NCI-H1436 (cell line): ENCODE measurements at regions not wholly inside any gene's neighbourhood (a gene's known extent, or its start where the extent isn't known, plus 50 kb on each side); places are given as distances from the start of the nearest gene placed in this dataset.
A peak's percentile ranks its signal among the peaks of the same experiment; 100 is the strongest.
"Not testable (repeated sequence)": the region's sequence is repeated elsewhere in the genome, so short reads cannot be mapped to it uniquely, and the experiment has no call there.

Experiments
- DNase-seq: peaks from one replicate; lab custom pipeline; 2025; lab: John Stamatoyannopoulos, UW

DNA sequence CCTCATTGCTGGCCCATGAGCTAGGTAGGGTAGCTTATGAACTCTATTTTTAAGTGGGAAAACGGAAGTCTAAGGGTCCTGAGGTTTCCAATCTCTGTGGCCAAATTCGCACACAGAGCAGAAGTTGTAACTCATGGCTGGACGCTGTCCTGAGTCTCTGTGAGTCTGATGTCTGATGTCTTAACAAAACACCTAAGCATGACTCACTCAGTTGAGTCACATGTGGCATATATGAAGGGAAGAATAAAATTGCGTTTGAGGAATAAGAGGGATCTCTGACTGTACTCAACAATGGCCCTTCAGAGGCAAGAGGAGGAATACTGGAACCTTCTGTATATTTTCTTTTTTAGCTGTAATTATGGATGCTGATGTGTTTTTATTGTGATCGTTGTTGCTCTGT is 569.7 kb downstream of the RIT2 start:
- no peak for DNase-seq

- no peak for DNase-seq
Measured at GRCh38 chr18:42548493-42548892, 567.0 kb downstream of the RIT2 start.

GRCh38 chr18:42549596-42549995 is 565.9 kb downstream of the RIT2 start:
- DNase-seq = no peak

DNA sequence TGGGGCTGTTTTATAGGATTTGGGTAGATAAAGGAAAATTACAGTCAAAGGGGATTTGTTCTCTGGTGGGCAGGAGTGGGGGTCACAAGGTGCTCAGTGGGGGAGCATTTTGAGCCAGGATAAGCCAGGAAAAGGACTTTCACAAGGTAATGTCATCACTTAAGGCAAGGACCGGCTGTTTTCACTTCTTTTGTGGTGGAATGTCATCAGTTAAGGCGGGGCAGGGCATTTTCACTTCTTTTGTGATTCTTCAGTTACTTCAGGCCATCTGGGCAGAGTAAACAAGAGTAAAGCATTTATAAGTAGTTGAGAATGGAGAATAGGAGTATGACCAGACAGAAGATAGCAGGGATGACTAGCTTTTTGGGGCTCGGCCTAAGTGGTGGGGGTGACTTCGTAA is 562.9 kb downstream of the RIT2 start:
- not testable (repeated sequence) for DNase-seq

DNA sequence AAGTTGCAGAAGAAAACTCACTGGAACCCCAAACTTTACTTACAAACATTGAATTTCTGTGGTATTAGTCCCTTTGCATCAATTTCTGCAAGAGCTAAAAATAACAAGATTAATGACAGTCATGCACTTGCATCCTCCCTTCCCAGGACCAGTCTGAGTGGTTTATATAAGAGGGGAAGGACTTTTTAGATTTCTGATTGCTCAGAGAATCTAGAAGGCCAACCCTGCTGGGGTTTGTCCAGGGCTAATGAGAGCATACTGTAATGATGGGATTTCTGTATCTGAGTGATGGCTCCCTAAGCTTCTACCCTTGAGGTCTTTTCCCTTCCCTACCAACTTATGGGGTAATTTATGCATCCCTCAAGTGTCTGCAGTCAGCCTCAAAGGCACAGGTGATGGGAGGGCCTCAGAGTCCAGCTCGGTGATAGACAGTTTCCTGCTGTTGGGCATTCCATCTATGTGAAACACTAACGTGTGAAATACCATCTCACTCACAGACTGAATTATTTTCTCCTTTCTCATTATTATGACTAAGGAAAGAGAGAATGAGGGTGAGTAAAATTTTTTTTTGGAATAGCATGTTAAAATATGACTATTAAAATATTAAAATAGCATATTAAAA is 556.3 kb downstream of the RIT2 start:
- no peak for DNase-seq

- DNase-seq = no peak
Measured at GRCh38 chr18:42561521-42561920, 554.0 kb downstream of the RIT2 start.

DNA sequence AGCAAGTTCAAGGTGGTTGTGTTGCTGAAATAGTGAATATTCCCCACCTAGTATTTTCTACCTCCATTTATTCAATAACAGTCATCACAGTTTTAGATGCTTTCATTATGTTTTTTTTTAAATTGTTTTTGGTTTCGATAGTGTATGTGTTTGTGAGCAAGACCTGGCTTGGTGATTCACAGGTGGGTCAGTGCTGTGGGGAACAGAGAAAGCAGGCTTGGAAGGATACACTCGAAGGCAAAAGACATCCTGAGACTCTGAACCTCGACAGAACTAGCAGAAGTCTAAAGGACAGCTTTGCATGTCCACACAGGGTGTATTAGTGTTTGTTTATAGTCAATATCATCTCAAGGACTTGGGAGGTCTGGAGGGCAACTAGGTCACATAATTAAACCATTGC is 551.5 kb downstream of the RIT2 start:
- DNase-seq = no peak

DNA sequence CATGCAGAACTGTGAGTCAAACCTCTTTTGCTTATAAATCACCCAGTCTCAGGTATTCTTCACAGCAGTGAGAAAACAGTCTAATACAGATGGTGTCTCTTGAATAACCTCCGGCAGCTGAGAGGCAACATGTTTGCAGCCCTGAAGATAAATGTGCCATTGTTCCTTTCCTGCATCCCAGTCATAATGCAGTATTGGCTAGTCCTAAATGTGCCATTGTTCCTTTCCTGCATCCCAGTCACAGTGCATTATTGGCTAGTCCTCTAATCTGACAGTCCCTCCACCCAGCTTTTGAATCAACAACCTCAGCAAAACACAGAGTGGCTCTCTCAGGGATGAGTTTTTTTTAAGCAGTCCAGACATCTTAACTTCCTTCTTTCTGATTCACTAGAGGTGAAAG is 550.7 kb downstream of the RIT2 start:
- DNase-seq = no peak

GRCh38 chr18:42568773-42569172 is 546.7 kb downstream of the RIT2 start:
- no peak for DNase-seq

- peak; percentile 1 for DNase-seq
Measured at GRCh38 chr18:42574871-42575270, 540.6 kb downstream of the RIT2 start.

GRCh38 chr18:42576124-42576523 is 539.4 kb downstream of the RIT2 start:
- no peak for DNase-seq

GRCh38 chr18:42578792-42579191 is 536.7 kb downstream of the RIT2 start:
- no peak for DNase-seq

GRCh38 chr18:42582266-42582665 is 533.2 kb downstream of the RIT2 start:
- DNase-seq = no peak

GRCh38 chr18:42583283-42583731 is 532.2 kb downstream of the RIT2 start:
- DNase-seq = no peak

- DNase-seq = no peak
Measured at GRCh38 chr18:42586601-42587000, 528.9 kb downstream of the RIT2 start.

- no peak for DNase-seq
Measured at GRCh38 chr18:42588786-42589185, 526.7 kb downstream of the RIT2 start.

GRCh38 chr18:42604820-42605219 is 510.7 kb downstream of the RIT2 start:
- no peak for DNase-seq

DNA sequence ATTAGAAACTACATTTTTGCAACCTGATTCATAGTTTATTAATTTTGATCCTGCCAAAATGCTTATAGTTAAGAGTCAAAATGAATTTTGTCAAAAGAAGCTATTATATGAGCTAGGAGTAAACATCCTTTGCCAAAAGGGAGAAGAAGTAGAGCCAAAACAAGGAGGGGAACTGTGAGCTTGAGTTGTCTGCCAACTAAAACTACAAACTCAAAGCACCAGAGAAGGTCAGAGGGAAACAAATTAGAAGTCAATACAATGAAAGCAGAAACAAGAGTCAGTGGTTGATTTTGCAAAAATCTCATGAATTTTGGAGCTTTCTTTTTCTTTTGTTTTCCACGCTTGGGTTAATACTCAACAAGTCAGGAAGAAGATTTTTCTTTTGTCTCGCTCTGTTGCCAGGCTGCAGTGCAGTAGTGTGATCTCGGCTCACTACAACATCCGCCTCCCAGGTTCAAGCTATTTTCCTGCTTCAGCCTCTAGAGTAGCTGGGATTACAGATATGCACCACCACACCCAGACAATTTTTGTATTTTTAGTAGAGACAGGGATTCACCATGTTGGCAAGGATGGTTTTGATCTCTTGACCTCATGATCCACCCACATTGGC is 508.5 kb downstream of the RIT2 start:
- no peak for DNase-seq

DNA sequence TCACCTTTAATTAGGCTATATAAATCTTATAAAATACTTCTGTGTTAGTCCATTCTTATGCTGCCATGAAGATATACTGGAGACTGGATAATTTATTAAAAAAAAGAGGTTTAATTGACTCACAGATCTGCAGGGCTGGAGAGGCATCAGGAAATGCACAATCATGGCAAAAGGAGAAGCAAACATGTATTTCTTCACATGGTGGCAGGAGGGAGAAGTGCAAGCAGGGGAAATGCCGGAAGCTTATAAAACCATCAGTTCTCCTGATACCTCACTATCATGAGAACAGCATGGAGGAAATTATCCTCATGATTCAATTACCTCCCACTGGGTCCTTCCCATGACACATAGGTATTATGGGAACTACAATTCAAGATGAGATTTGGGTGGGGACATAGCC is 504.4 kb downstream of the RIT2 start:
- no peak for DNase-seq

- DNase-seq = no peak
Measured at GRCh38 chr18:42614619-42615293, 500.7 kb downstream of the RIT2 start.

- DNase-seq = no peak
Measured at GRCh38 chr18:42617221-42617620, 498.3 kb downstream of the RIT2 start.

DNA sequence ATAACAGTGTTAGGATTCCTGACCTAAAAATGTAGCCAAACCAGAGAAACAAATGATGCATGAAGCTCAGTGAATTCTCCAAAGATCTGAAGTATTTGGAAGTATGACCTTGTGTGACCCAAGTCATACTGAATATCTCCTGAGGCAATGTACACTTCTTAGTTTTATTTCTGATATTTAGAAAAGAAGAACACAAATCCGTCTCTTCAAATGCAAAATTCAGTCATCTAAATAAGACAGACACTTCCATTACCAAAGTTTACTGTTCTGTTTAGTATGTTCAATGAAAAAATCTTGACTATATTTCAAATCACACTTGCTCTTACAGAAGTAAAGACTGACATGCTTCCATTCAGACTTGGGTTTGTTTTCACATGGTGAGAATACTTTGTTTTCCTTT is 495.7 kb downstream of the RIT2 start:
- DNase-seq = no peak

- no peak for DNase-seq
Measured at GRCh38 chr18:42620657-42621056, 494.8 kb downstream of the RIT2 start.

- no peak for DNase-seq
Measured at GRCh38 chr18:42623935-42624334, 491.6 kb downstream of the RIT2 start.
